Skeletal muscle satellite cell (primary cell): ENCODE measurements at regions not wholly inside any gene's neighbourhood (a gene's known extent, or its start where the extent isn't known, plus 50 kb on each side); places are given as distances from the start of the nearest gene placed in this dataset. TPM values are rescaled to one million over a fixed set of nuclear protein-coding genes. Genes with fewer than 3 reads are reported as not detected.

Experiments used
- H3K27me3 ChIP-seq: 2 replicates; pipeline ENCODE4 v1.7.0; 2013; ENCODE audit warnings: low read length; ENCODE audit not compliant: control insufficient read depth, insufficient read depth
- H3K36me3 ChIP-seq: 2 replicates; pipeline ENCODE4 v1.7.0; 2013; ENCODE audit warnings: mild to moderate bottlenecking, control low read depth, low read length; ENCODE audit not compliant: insufficient read depth
- H3K4me1 ChIP-seq: 2 replicates; pipeline ENCODE4 v1.7.0; 2013; ENCODE audit warnings: low read length; ENCODE audit not compliant: control insufficient read depth, insufficient read depth
- H3K4me2 ChIP-seq: 2 replicates; pipeline ENCODE4 v1.7.0; 2013; ENCODE audit warnings: mild to moderate bottlenecking, low read length
- H3K4me3 ChIP-seq: 2 replicates; pipeline ENCODE4 v1.7.0; 2013; ENCODE audit warnings: low read length
- H3K9ac ChIP-seq: 2 replicates; pipeline ENCODE4 v1.7.0; 2013; ENCODE audit warnings: mild to moderate bottlenecking, low read depth, low read length, moderate library complexity
- H3K9me3 ChIP-seq: replicated peaks from 2 replicates; pipeline ENCODE4 v1.7.0; 2013; ENCODE audit warnings: mild to moderate bottlenecking, control low read depth, low read length
- small RNA-seq: library from RNA; depleted of rRNA; stranded (forward); fragments of <200 nt; gene quantifications from one replicate; pipeline ENCODE3, GENCODE V24; 2012

DNA sequence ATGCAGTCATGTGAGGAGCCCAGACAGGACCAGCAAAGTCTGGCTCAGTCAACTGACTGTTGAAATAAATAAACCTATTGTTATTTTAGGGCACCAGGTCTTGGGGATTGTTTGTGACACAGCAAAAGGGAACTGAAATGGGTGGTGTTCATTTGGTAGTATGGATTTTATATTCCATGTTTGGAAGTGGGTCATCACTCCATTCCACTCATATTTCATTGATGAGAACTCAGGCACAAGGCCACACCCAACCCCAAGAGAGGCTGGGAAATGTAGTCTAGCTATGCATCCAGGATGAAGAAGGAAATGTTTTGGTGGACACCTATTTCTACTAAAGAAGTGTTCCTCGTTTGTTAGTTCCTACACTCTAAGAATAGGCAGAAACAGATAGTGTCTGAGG is 64.9 kb upstream of the BTBD3 start:
- Histone ChIP-seq H3K27me3 (no peaks in the 10 kb centered on the region), H3K4me3 (no peak overlapping the region), H3K9me3 (no peaks in the 10 kb centered on the region), H3K9ac (no peak overlapping the region), H3K4me1 (peaks cover 39% of the 10 kb centered on the region), H3K36me3 (no peaks in the 10 kb centered on the region), H3K4me2 (no peak overlapping the region)

DNA sequence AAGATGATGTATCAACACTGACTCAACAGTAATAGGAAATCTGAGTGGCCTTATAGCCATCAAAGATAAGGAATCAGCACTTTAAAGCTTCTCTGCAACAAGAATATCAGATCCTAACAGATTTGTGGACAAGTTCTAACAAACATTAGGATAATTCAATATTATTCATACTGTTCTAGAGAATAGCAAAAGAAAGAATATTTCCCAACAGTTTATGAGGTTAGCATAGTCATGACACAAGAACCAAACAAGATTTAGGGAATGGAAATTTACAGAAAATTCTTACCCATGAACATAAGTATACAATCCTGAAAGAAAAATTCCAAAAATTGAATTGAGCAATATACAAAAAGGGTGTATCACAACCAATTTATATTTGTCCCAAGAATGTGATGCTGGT is 64.3 kb upstream of the BTBD3 start:
- no peak overlapping the region for H3K4me3 ChIP-seq
- peaks cover 35% of the 10 kb centered on the region for H3K4me1 ChIP-seq
- no peaks in the 10 kb centered on the region for H3K36me3 ChIP-seq
- H3K9ac ChIP-seq = no peak overlapping the region
- H3K4me2 ChIP-seq = no peak overlapping the region
- H3K9me3 ChIP-seq = no peaks in the 10 kb centered on the region
- no peaks in the 10 kb centered on the region for H3K27me3 ChIP-seq

DNA sequence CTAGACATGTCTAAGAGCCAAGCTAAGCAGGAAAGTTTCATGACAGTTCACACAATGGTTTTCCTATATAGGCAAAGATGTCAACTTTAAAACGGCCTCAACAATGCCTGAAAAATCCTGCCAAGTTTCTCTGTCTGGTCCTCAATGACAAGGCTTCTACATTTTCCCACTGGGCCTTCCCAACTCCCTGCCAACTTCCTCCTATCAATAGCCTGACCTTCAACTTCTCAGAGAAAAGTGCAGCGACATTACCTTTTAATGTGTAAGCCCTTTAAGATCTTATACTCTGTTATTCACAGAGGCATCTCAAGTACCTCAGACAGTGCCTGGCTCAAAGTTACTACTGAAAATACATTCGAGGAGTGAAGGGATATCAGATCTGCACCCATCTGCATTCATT is 56.2 kb upstream of the BTBD3 start:
- Histone ChIP-seq H3K4me2 (no peak overlapping the region), H3K9me3 (no peaks in the 10 kb centered on the region), H3K4me1 (no peaks in the 10 kb centered on the region), H3K4me3 (no peak overlapping the region), H3K27me3 (no peaks in the 10 kb centered on the region), H3K9ac (no peak overlapping the region), H3K36me3 (no peaks in the 10 kb centered on the region)

DNA sequence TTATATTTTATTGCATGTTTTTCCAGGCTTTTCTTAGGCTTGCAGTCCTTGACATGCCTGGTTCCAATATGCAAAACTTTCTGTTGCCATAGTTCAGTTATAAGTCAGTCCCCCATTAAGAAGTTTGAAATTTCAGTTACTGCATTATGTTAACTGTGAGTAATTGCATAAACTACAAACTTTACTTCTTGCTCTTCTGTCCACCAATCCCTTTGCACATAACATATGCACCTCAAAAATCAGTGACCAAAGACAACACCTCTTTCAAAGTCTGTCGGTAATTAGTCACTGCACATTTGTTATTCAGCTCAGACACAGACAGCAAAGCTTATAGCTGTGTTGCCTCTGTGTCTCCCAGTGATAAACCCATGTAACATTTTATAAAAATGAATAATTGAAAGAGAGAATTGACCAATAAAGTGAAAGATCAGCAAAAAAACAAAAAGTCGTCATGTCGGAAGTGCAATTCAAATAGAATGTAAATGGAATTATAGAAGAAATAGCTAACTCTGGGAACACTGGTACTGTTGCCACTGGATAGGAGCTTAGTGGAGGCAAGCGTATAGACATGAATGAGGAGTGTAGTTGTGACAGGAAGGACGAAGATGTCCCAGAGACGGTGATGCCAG is 50.3 kb upstream of the BTBD3 start:
- H3K4me3 ChIP-seq = no peak overlapping the region

More for the DNA sequence above, 50.3 kb upstream of the BTBD3 start:
- no peaks in the 10 kb centered on the region for H3K9me3 ChIP-seq
- no peak overlapping the region for H3K4me2 ChIP-seq
- H3K9ac ChIP-seq = no peak overlapping the region
- no peaks in the 10 kb centered on the region for H3K4me1 ChIP-seq
- no peaks in the 10 kb centered on the region for H3K27me3 ChIP-seq
- H3K36me3 ChIP-seq = no peaks in the 10 kb centered on the region

Small RNAs in the stretch of these regions (small RNA-seq; reads per million reads assigned to genes)
- gene AL080274.1 = not detected
- not detected for gene RN7SKP111
